Fibroblast of lung (primary cell): ENCODE measurements at regions not wholly inside any gene's neighbourhood (a gene's known extent, or its start where the extent isn't known, plus 50 kb on each side); places are given as distances from the start of the nearest gene placed in this dataset.

ENCODE experiments used
- DNase-seq, 2 donors: peaks; one replicate each; pipeline versions ENCODE4 v3.0.0 to v3.0.0-alpha.2; 2010; ENCODE audit warnings: low read depth in 2 of 2
- H2AFZ ChIP-seq: 2 replicates; pipeline ENCODE4 v1.5.1; 2012; ENCODE audit warnings: low read length, control low read depth, inconsistent platforms
- H3K27ac ChIP-seq: 2 replicates; pipeline ENCODE4 v1.5.1; 2011; ENCODE audit warnings: low read length, control low read depth; ENCODE audit not compliant: insufficient read depth
- H3K27me3 ChIP-seq: 2 replicates; pipeline ENCODE4 v1.5.1; 2011; ENCODE audit warnings: mild to moderate bottlenecking, low read length; ENCODE audit not compliant: control insufficient read depth, insufficient read depth
- H3K36me3 ChIP-seq: 2 replicates; pipeline ENCODE4 v1.5.1; 2011; ENCODE audit warnings: low read length; ENCODE audit not compliant: control insufficient read depth, insufficient read depth
- H3K4me1 ChIP-seq: 2 replicates; pipeline ENCODE4 v1.5.1; 2011; ENCODE audit warnings: low read length; ENCODE audit not compliant: control insufficient read depth, insufficient read depth; ENCODE audit errors: extremely low read depth
- H3K4me2 ChIP-seq: 2 replicates; pipeline ENCODE4 v1.5.1; 2011; ENCODE audit warnings: low read length, control low read depth; ENCODE audit not compliant: insufficient read depth; ENCODE audit errors: extremely low read depth
- H3K4me3 ChIP-seq, 4 experiments: fragments of 200-600 bp in 1 of 4; sonication (generic) in 1 of 4; replicated peaks in 1 of 4; 2 replicates each; pipeline ENCODE4 v1.5.1; 2011 to 2016; ENCODE audit warnings: low read length in 4 of 4, low read depth in 3 of 4, mild to moderate bottlenecking in 3 of 4, control low read depth in 2 of 4, inconsistent platforms in 1 of 4, mixed read lengths in 1 of 4; ENCODE audit not compliant: insufficient read depth in 1 of 4; ENCODE audit errors: control extremely low read depth in 1 of 4
- H3K79me2 ChIP-seq: 2 replicates; pipeline ENCODE4 v1.5.1; 2012; ENCODE audit warnings: mild to moderate bottlenecking, low read length, inconsistent platforms; ENCODE audit not compliant: control insufficient read depth, insufficient read depth
- H3K9ac ChIP-seq: 2 replicates; pipeline ENCODE4 v1.5.1; 2011; ENCODE audit warnings: mild to moderate bottlenecking, low read length, control low read depth; ENCODE audit not compliant: insufficient read depth
- H3K9me3 ChIP-seq: 2 replicates; pipeline ENCODE4 v1.5.1; 2012; ENCODE audit warnings: low read depth, low read length; ENCODE audit not compliant: control insufficient read depth, insufficient read depth
- H4K20me1 ChIP-seq: 2 replicates; pipeline ENCODE4 v1.5.1; 2011; ENCODE audit warnings: low read length; ENCODE audit not compliant: control insufficient read depth, insufficient read depth; ENCODE audit errors: extremely low read depth
- CTCF ChIP-seq, 2 donors: IDR thresholded peaks in 1 of 2; conservative IDR thresholded peaks in 1 of 2; 1 replicate in 1 of 2; 2 replicates in 1 of 2; pipeline ENCODE4 v1.5.1; 2011 to 2012; ENCODE audit warnings: low read length in 2 of 2, control low read depth in 1 of 2, inconsistent platforms in 1 of 2, low read depth in 1 of 2, mild to moderate bottlenecking in 1 of 2
- EZH2 ChIP-seq: IDR thresholded peaks from 2 replicates; pipeline ENCODE4 v1.5.1; 2012; ENCODE audit warnings: low read length, control low read depth, mild to moderate bottlenecking; ENCODE audit errors: missing control alignments

GRCh38 chr15:46213551-46213950 is 578.7 kb downstream of the SQOR start:
- no peaks in the 10 kb centered on the region for H3K27me3 ChIP-seq
- H2AFZ ChIP-seq = no peak overlapping the region
- no peak overlapping the region for H3K27ac ChIP-seq
- no peaks in the 10 kb centered on the region for H4K20me1 ChIP-seq
- TF ChIP-seq CTCF (conservative IDR thresholded peaks at IDR 0.05 in 1 of 2, IDR thresholded peaks at IDR 0.05 in 1 of 2; ENCODE audit: low read depth in 1 of 2, low read length in 2 of 2) = no peak
- no peaks in the 10 kb centered on the region for H3K9me3 ChIP-seq
- no peak for DNase-seq
- no peaks in the 10 kb centered on the region for H3K36me3 ChIP-seq
- H3K4me3 ChIP-seq = no peak overlapping the region
- H3K9ac ChIP-seq = no peak overlapping the region
- H3K4me1 ChIP-seq = no peaks in the 10 kb centered on the region
- H3K4me2 ChIP-seq = no peak overlapping the region
- no peaks in the 10 kb centered on the region for H3K79me2 ChIP-seq

GRCh38 chr15:46222826-46223225 is 588.0 kb downstream of the SQOR start:
- Histone ChIP-seq H4K20me1 (no peaks in the 10 kb centered on the region), H3K4me3 (no peak overlapping the region), H3K4me2 (no peak overlapping the region), H3K9me3 (no peaks in the 10 kb centered on the region), H2AFZ (no peak overlapping the region), H3K4me1 (no peaks in the 10 kb centered on the region), H3K36me3 (no peaks in the 10 kb centered on the region), H3K79me2 (no peaks in the 10 kb centered on the region), H3K27ac (no peak overlapping the region), H3K9ac (no peak overlapping the region), H3K27me3 (no peaks in the 10 kb centered on the region)
- TF ChIP-seq EZH2 = no peak
- TF ChIP-seq CTCF (conservative IDR thresholded peaks at IDR 0.05 in 1 of 2, IDR thresholded peaks at IDR 0.05 in 1 of 2; ENCODE audit: low read depth in 1 of 2, low read length in 2 of 2) = no peak
- no peak for DNase-seq

GRCh38 chr15:46229263-46229662 is 594.4 kb downstream of the SQOR start:
- DNase-seq = no peak
- H3K9ac ChIP-seq = no peak overlapping the region

More at GRCh38 chr15:46229263-46229662, 594.4 kb downstream of the SQOR start:
- no peak overlapping the region for H3K27ac ChIP-seq
- H3K4me1 ChIP-seq = no peaks in the 10 kb centered on the region
- H2AFZ ChIP-seq = no peak overlapping the region
- no peaks in the 10 kb centered on the region for H3K27me3 ChIP-seq
- H4K20me1 ChIP-seq = no peaks in the 10 kb centered on the region
- H3K4me2 ChIP-seq = no peak overlapping the region
- H3K79me2 ChIP-seq = no peaks in the 10 kb centered on the region
- H3K9me3 ChIP-seq = no peaks in the 10 kb centered on the region
- TF ChIP-seq EZH2 (no peak), CTCF (conservative IDR thresholded peaks at IDR 0.05 in 1 of 2, IDR thresholded peaks at IDR 0.05 in 1 of 2; ENCODE audit: low read depth in 1 of 2, low read length in 2 of 2) (no peak)
- no peaks in the 10 kb centered on the region for H3K36me3 ChIP-seq
- H3K4me3 ChIP-seq = no peak overlapping the region
